GM12878 (cell line): ENCODE measurements at regions not wholly inside any gene's neighbourhood (a gene's known extent, or its start where the extent isn't known, plus 50 kb on each side); places are given as distances from the start of the nearest gene placed in this dataset.

Experiments used
- ATAC-seq: fragments of 200-7000 bp; cut with Tn5 transposase; 3 replicates; pipeline ENCODE4 v1.9.1; 2020; ENCODE audit warnings: mild to moderate bottlenecking, moderate library complexity
- BruUV-seq: library from RNA; stranded (reverse); fragments of 400-500 nt; replicated peaks from 2 replicates; lab custom pipeline; 2021; lab: Mats Ljungman, UMichigan
- CTCF ChIA-PET: fragments of 300-600 bp; sonication (Branson Sonifier 250); formaldehyde crosslinking; extraction: SDS; loops from one replicate; lab custom pipeline; 2021; ENCODE audit warnings: inconsistent platforms; lab: Yijun Ruan, JAX
- POLR2A ChIA-PET: fragments of 350-600 bp; formaldehyde crosslinking; extraction: SDS; loops from one replicate; lab custom pipeline; 2021; ENCODE audit warnings: inconsistent platforms; lab: Charles Lee
- RAD21 ChIA-PET: fragments of 300-600 bp; sonication (Branson Sonifier 250); formaldehyde crosslinking; loops from one replicate; lab custom pipeline; 2023; ENCODE audit warnings: antibody characterized with exemption; ENCODE audit not compliant: unreplicated experiment; lab: Charles Lee
- SMC1A ChIA-PET: fragments of 300-600 bp; sonication (Branson Sonifier 250); formaldehyde crosslinking; loops from one replicate; lab custom pipeline; 2023; ENCODE audit not compliant: unreplicated experiment, uncharacterized antibody; lab: Charles Lee
- DNase-seq: peaks from one replicate; pipeline ENCODE4 v3.0.0-alpha.2; 2011; ENCODE audit warnings: low read depth, low spot score
- FAIRE-seq: peaks from 3 replicates; lab custom pipeline; 2011; peaks lifted over from hg19 to GRCh38; lab: Jason Lieb, UNC
- H2AFZ ChIP-seq: 2 replicates; pipeline ENCODE4 v1.6.0; 2011; ENCODE audit warnings: low read depth, low read length, control low read depth; ENCODE audit not compliant: control insufficient read depth
- H3K27ac ChIP-seq: 2 replicates; pipeline ENCODE4 v1.5.1; 2011; ENCODE audit warnings: control low read depth; ENCODE audit not compliant: control insufficient read depth, insufficient read depth
- H3K27me3 ChIP-seq, 2 experiments: replicated peaks in 1 of 2; 2 replicates each; pipeline versions ENCODE4 v1.6.0 to v1.6.1; 2011; ENCODE audit warnings: low read length in 1 of 2; ENCODE audit not compliant: control insufficient read depth in 2 of 2, insufficient read depth in 2 of 2
- H3K36me3 ChIP-seq, 2 experiments: 2 replicates each; pipeline ENCODE4 v1.5.1; 2011; ENCODE audit warnings: low read length in 1 of 2; ENCODE audit not compliant: control insufficient read depth in 2 of 2, insufficient read depth in 2 of 2
- H3K4me1 ChIP-seq: 2 replicates; pipeline ENCODE4 v1.6.1; 2011; ENCODE audit warnings: mild to moderate bottlenecking, low read length, moderate library complexity, mixed read lengths; ENCODE audit not compliant: control insufficient read depth, insufficient read depth
- H3K4me2 ChIP-seq: 2 replicates; pipeline ENCODE4 v1.6.0; 2011; ENCODE audit warnings: control low read depth; ENCODE audit not compliant: control insufficient read depth, insufficient read depth
- H3K4me3 ChIP-seq: fragments of 200-600 bp; sonication (generic); 2 replicates; pipeline ENCODE4 v1.5.1; 2016
- H3K79me2 ChIP-seq: 2 replicates; pipeline ENCODE4 v1.6.0; 2011; ENCODE audit warnings: low read length; ENCODE audit not compliant: control insufficient read depth, insufficient read depth
- H3K9ac ChIP-seq: 2 replicates; pipeline ENCODE4 v1.8.0; 2011; ENCODE audit warnings: low read length, control low read depth, mixed read lengths; ENCODE audit not compliant: control insufficient read depth, insufficient read depth
- H3K9me3 ChIP-seq: replicated peaks from 3 replicates; pipeline ENCODE4 v1.5.1; 2011; ENCODE audit warnings: mild to moderate bottlenecking, low read length; ENCODE audit not compliant: control insufficient read depth, insufficient read depth
- H4K20me1 ChIP-seq: 2 replicates; pipeline ENCODE4 v1.6.0; 2011; ENCODE audit not compliant: control insufficient read depth, insufficient read depth
- BCL11A ChIP-seq: IDR thresholded peaks from 2 replicates; pipeline ENCODE4 v1.6.1; 2011; ENCODE audit warnings: low read depth, low read length
- BCLAF1 ChIP-seq: fragments of 450-650 bp; IDR thresholded peaks from 2 replicates; pipeline ENCODE4 v1.6.1; 2017; ENCODE audit warnings: antibody characterized with exemption, mild to moderate bottlenecking, moderate library complexity
- ETV6 ChIP-seq, 2 experiments: fragments of 450-650 bp in 1 of 2; IDR thresholded peaks in 1 of 2; conservative IDR thresholded peaks in 1 of 2; 2 replicates each; pipeline ENCODE4 v1.6.1; 2014; ENCODE audit warnings: antibody characterized with exemption in 1 of 2, borderline replicate concordance in 1 of 2, low read depth in 1 of 2, mild to moderate bottlenecking in 1 of 2, moderate library complexity in 1 of 2
- GATAD2B ChIP-seq: fragments of 450-650 bp; conservative IDR thresholded peaks from 2 replicates; pipeline ENCODE4 v1.6.1; 2017; ENCODE audit warnings: low read depth, mild to moderate bottlenecking, moderate library complexity
- HDAC2 ChIP-seq: fragments of 200-600 bp; sonication (generic); IDR thresholded peaks from 2 replicates; pipeline ENCODE4 v1.6.1; 2017
- MEF2B ChIP-seq: fragments of 450-650 bp; IDR thresholded peaks from 2 replicates; pipeline ENCODE4 v1.6.1; 2018; ENCODE audit warnings: mild to moderate bottlenecking, moderate library complexity; ENCODE audit not compliant: partially characterized antibody, poor library complexity, severe bottlenecking
- MLLT1 ChIP-seq: fragments of 450-650 bp; IDR thresholded peaks from 2 replicates; pipeline ENCODE4 v1.6.1; 2016; ENCODE audit warnings: mild to moderate bottlenecking
- SIN3A ChIP-seq: IDR thresholded peaks from 2 replicates; pipeline ENCODE4 v1.6.1; 2012; ENCODE audit warnings: low read depth, low read length, improper control_type of control experiment
- SKIL ChIP-seq: fragments of 450-650 bp; IDR thresholded peaks from 2 replicates; pipeline ENCODE4 v1.6.1; 2017; ENCODE audit warnings: mild to moderate bottlenecking, low read depth, inconsistent platforms; ENCODE audit not compliant: poor library complexity, severe bottlenecking
- SMAD1 ChIP-seq: fragments of 450-650 bp; IDR thresholded peaks from 2 replicates; pipeline ENCODE4 v1.6.1; 2018; ENCODE audit warnings: mild to moderate bottlenecking, low read depth; ENCODE audit not compliant: partially characterized antibody
- SRF ChIP-seq, 2 experiments: IDR thresholded peaks; 2 replicates each; pipeline ENCODE4 v1.6.1; 2011; ENCODE audit warnings: low read depth in 2 of 2, low read length in 2 of 2, mild to moderate bottlenecking in 1 of 2, moderate library complexity in 1 of 2
- TCF12 ChIP-seq: IDR thresholded peaks from 2 replicates; pipeline ENCODE4 v1.6.1; 2011; ENCODE audit warnings: low read depth, mild to moderate bottlenecking, low read length
- in situ Hi-C: fragments of 300-500 bp; cut with MboI; formaldehyde crosslinking; loops from 9 replicates; pipeline ENCODE4 v1.14.3; 2018; ENCODE audit warnings: mixed read lengths
- intact Hi-C: fragments of 100-400 bp; cut with micrococcal nuclease; formaldehyde crosslinking; loops from one replicate; pipeline ENCODE4 v1.14.2; 2022; ENCODE audit not compliant: unreplicated experiment

GRCh38 chr1:233513431-233513830, 100.5 kb upstream of the KCNK1 start:
- H3K27me3 ChIP-seq, result no peaks in the 10 kb centered on the region
- no peaks in the 10 kb centered on the region for H3K36me3 ChIP-seq
- no peaks in the 10 kb centered on the region; the same call in 2 of the 3 replicates for H3K9me3 ChIP-seq
- ChIA-PET CTCF (no interaction called here), POLR2A (interaction anchor here (0.6 kb wide), 2 partner anchors 124 to 1981 kb away, joined by 3 to 4 read pairs; no protein-coding TSS in a partner anchor), SMC1A (interaction anchor here (0.8 kb wide), 1 partner anchor 162 kb away, joined by 3 read pairs; no protein-coding TSS in a partner anchor), RAD21 (interaction anchor here (1.1 to 1.5 kb wide), 2 partner anchors 72 to 84 kb away, joined by 3 to 4 read pairs; no protein-coding TSS in a partner anchor)
- in situ Hi-C loops, result no loop called here
- no peak overlapping the region for H2AFZ ChIP-seq
- BruUV-seq, result no TSS peak
- DNase-seq, result no peak
- no peaks in the 10 kb centered on the region for H3K79me2 ChIP-seq
- intact Hi-C loops, result no loop called here
- no peak overlapping the region for H3K9ac ChIP-seq
- H3K4me1 ChIP-seq, result no peaks in the 10 kb centered on the region
- no peak for ATAC-seq
- peak; percentile 7 for FAIRE-seq
- no peak overlapping the region for H3K4me3 ChIP-seq
- TF ChIP-seq MEF2B (no peak), ETV6 (conservative IDR thresholded peaks at IDR 0.05 in 1 of 2, IDR thresholded peaks at IDR 0.05 in 1 of 2; ENCODE audit: borderline replicate concordance in 1 of 2, low read depth in 1 of 2) (no peak), SKIL (no peak), SIN3A (no peak), GATAD2B (no peak), HDAC2 (no peak), TCF12 (no peak), BCL11A (no peak), MLLT1 (no peak), SMAD1 (no peak), BCLAF1 (no peak), SRF (IDR thresholded peaks at IDR 0.05; ENCODE audit: low read depth in 2 of 2, low read length in 2 of 2) (no peak)
- no peak overlapping the region for H3K4me2 ChIP-seq
- H4K20me1 ChIP-seq, result no peaks in the 10 kb centered on the region
- no peak overlapping the region for H3K27ac ChIP-seq
